ENCODE measurements at regions not wholly inside any gene's neighbourhood (a gene's known extent, or its start where the extent isn't known, plus 50 kb on each side); places are given as distances from the start of the nearest gene placed in this dataset.

DNA sequence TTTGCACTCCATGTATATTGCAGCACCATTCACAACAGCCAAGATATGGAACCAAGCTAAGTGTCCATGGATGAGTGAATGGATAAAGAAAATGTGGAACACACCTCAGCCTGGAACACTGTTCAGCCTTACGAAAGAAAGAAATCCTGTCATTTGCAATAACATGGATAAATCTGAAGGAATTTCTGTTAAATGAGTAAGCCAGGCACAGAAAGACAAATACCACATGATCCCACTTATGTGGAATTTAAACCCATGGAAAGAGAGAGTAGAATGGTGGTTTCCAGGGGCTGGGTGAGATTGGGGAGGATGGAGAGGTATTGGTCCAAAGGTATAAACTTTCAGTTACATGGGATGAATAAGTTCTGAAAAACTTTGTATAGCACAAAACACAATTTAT lies 228.9 kb upstream of the CD180 start:
- Histone ChIP-seq H3K27ac (no peak overlapping the region), H3K9me3 (no peaks in the 10 kb centered on the region), H3K9ac (ENCODE audit: low read depth in 2 of 2, low read length in 2 of 2) (no peak overlapping the region), H3K27me3 (no peaks in the 10 kb centered on the region), H3K4me3 (no peak overlapping the region), H3K4me1 (no peaks in the 10 kb centered on the region), H3K36me3 (no peaks in the 10 kb centered on the region)
- no peak for DNase-seq
- intact Hi-C loops (cut with DNase I): no loop called here
- TF ChIP-seq, protein P1, sequence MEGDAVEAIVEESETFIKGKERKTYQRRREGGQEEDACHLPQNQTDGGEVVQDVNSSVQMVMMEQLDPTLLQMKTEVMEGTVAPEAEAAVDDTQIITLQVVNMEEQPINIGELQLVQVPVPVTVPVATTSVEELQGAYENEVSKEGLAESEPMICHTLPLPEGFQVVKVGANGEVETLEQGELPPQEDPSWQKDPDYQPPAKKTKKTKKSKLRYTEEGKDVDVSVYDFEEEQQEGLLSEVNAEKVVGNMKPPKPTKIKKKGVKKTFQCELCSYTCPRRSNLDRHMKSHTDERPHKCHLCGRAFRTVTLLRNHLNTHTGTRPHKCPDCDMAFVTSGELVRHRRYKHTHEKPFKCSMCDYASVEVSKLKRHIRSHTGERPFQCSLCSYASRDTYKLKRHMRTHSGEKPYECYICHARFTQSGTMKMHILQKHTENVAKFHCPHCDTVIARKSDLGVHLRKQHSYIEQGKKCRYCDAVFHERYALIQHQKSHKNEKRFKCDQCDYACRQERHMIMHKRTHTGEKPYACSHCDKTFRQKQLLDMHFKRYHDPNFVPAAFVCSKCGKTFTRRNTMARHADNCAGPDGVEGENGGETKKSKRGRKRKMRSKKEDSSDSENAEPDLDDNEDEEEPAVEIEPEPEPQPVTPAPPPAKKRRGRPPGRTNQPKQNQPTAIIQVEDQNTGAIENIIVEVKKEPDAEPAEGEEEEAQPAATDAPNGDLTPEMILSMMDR (IDR thresholded peaks at IDR 0.05): no peak

DNA sequence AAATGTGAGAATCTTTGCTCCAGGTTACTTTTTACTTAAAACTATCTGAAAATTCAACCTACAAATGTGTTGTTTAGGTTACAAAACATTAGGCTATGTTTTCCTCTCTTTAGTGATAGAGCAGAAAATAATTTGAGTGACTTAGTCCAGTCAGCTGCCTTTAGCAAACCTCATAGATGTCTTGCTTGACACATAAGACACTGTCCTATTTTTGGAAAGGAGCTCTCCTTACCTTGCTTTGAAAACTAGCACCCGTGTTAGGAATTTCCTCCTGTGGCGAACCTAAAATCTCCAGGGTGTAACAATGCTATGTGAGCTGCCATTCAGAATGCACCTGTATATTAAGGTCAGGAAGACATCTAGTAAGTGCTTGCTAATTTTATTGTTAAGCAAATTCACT lies 221.2 kb upstream of the CD180 start:
- intact Hi-C loops (cut with DNase I): no loop called here

DNA sequence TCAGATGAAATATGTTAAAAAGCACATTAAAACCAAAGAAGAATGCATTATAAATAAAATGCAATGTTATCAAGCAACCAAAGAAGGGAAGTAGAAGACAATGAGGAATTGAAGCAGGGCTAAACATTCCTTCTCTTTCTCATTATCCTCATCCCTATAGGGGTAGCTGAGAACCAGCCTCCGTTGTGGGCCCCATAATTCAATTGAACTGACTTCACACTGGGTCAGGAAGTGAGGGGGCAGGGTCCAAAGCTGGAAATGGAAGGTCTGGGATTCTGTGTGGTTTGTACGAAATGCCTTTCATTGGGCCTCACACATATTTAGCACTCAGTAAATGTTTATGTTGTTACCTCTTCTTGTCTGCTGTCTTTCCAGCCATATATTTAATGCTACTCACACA lies 220.4 kb upstream of the CD180 start:
- no peak for DNase-seq
- TF ChIP-seq, protein P1 (IDR thresholded peaks at IDR 0.05): no peak
- no peak overlapping the region for H3K9ac ChIP-seq (ENCODE audit: low read depth in 2 of 2, low read length in 2 of 2)
- no peaks in the 10 kb centered on the region for H3K9me3 ChIP-seq
- no peaks in the 10 kb centered on the region for H3K36me3 ChIP-seq
- no peak overlapping the region for H3K4me3 ChIP-seq
- H3K4me1 ChIP-seq: no peaks in the 10 kb centered on the region
- H3K27me3 ChIP-seq: no peaks in the 10 kb centered on the region
- intact Hi-C loops (cut with DNase I): no loop called here
- no peak overlapping the region for H3K27ac ChIP-seq

More for the DNA sequence above, 221.2 kb upstream of the CD180 start:
- Histone ChIP-seq H3K4me3 (no peak overlapping the region), H3K36me3 (no peaks in the 10 kb centered on the region), H3K9ac (ENCODE audit: low read depth in 2 of 2, low read length in 2 of 2) (no peak overlapping the region), H3K9me3 (no peaks in the 10 kb centered on the region), H3K27me3 (no peaks in the 10 kb centered on the region), H3K4me1 (no peaks in the 10 kb centered on the region), H3K27ac (no peak overlapping the region)
- TF ChIP-seq, protein P1 (IDR thresholded peaks at IDR 0.05): no peak
- DNase-seq: no peak

DNA sequence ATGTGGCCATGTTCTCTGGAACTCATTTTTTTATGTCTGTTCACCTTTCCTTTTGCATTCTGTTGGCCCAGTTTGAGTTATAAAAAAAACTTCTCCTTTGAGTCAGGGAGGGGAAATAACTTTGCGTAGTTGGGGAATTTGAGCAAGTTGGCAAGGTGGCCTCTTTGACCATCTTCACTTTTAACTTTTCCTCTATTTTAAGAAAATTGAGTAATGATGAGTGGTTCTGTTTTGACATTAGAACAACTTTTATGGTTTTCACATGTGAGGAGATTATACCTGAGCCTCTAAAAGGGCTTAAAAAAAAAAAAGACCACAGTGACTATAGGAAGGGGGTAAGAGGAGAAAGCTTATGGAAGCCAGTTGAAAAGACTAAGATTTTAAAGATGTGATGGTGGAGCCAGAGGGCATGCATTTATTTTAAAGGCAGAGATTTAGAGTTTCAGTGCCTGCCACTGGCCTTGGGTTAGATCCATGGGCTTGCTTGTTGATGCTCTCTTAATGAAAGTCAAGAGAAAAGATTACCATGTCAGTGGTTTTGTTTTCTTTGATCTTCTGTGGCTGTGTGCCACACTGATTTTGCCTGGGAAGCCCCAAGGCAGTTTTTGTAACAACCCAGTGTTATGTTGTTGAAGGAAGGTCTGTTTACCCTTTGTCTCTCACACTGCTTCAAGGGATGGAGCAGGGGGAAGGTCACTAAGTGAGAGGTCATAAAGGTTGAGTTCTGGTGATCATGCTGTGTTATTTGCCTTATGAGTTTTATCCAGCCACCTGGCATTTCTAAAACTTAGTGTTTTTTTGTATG lies 219.7 kb upstream of the CD180 start:
- H3K27ac ChIP-seq: no peak overlapping the region
- no peak overlapping the region for H3K4me3 ChIP-seq
- no peaks in the 10 kb centered on the region for H3K27me3 ChIP-seq
- TF ChIP-seq, protein P1 (IDR thresholded peaks at IDR 0.05): no peak
- no peaks in the 10 kb centered on the region for H3K36me3 ChIP-seq
- H3K9ac ChIP-seq (ENCODE audit: low read depth in 2 of 2, low read length in 2 of 2): no peak overlapping the region
- intact Hi-C loops (cut with DNase I): no loop called here
- H3K4me1 ChIP-seq: no peaks in the 10 kb centered on the region
- no peak for DNase-seq
- H3K9me3 ChIP-seq: no peaks in the 10 kb centered on the region

DNA sequence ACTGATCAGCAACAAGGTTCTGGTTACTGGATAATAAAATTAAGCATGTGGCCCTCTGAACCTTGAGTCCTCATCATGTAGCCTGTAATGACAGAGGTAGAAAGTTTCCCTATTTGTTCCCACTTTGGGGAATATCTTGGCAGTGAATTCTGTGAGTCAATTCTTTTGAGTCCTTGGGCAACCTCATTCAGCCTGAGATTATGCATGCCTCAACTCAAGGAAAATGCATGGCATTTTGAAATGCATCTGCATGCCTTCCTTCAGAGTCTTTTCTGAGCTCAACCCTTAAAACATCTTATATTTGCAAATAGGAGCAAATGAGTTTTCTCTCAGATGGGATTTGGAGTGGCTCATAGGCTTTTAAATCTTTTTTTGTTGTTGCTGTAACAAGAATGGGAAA lies 218.1 kb upstream of the CD180 start:
- no peaks in the 10 kb centered on the region for H3K9me3 ChIP-seq
- no peak overlapping the region for H3K27ac ChIP-seq
- no peak for DNase-seq
- no peaks in the 10 kb centered on the region for H3K4me1 ChIP-seq
- H3K9ac ChIP-seq (ENCODE audit: low read depth in 2 of 2, low read length in 2 of 2): no peak overlapping the region
- H3K36me3 ChIP-seq: no peaks in the 10 kb centered on the region
- H3K4me3 ChIP-seq: no peak overlapping the region
- no peaks in the 10 kb centered on the region for H3K27me3 ChIP-seq
- intact Hi-C loops (cut with DNase I): no loop called here
- TF ChIP-seq, protein P1 (IDR thresholded peaks at IDR 0.05): no peak
